ENCODE measurements at regions not wholly inside any gene's neighbourhood (a gene's known extent, or its start where the extent isn't known, plus 50 kb on each side); places are given as distances from the start of the nearest gene placed in this dataset.

DNA sequence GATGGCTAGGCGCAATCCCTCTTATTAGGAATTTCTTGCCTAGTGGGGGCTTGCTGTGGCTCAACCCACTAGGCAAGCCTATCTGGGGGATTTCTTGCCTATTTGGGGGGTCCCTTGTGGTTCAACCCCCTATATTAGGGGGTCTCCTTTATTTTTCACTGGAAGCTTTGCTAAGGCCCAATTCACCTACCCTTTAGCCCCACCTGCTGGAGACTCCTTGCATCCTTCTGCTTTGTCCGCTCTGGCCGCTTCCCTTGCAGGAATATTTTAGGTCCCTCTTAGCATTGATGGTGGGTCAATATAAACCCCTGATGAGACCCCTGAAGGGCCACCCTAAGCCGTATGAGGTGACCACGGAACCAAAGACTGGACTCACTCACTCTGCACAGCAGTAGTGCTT lies 1552.1 kb downstream of the AACS start:
- FAIRE-seq (no peak), DNase-seq (ENCODE audit: low read depth, low spot score) (no peak)
- no peaks in the 10 kb centered on the region for H3K4me1 ChIP-seq (ENCODE audit: control insufficient read depth, extremely low read depth, insufficient read depth, low read length)
- POLR2A ChIA-PET, result interaction anchor here (0.6 kb wide), 1 partner anchor 261 kb away, joined by 6 read pairs; no protein-coding TSS in a partner anchor
- H3K4me2 ChIP-seq (ENCODE audit: insufficient read depth, low read length), result no peak overlapping the region
- H3K9me1 ChIP-seq (replicated peaks; ENCODE audit: control insufficient read depth, extremely low read depth, insufficient read depth, low read length), result no peaks in the 10 kb centered on the region
- BruUV-seq (replicated peaks), result no TSS peak
- CTCF ChIA-PET, result no interaction called here
- no peak overlapping the region for H2AFZ ChIP-seq (ENCODE audit: low read depth, low read length)
- H3K9ac ChIP-seq (replicated peaks; ENCODE audit: extremely low read depth, insufficient read depth, low read length), result no peak overlapping the region
- H3K36me3 ChIP-seq (ENCODE audit: control insufficient read depth in 2 of 2, extremely low read depth in 1 of 2, insufficient read depth in 2 of 2, low read length in 2 of 2), result no peaks in the 10 kb centered on the region
- H3K27me3 ChIP-seq (ENCODE audit: control insufficient read depth in 2 of 2, insufficient read depth in 2 of 2, low read length in 2 of 2), result no peaks in the 10 kb centered on the region
- no peak overlapping the region for H3K27ac ChIP-seq (ENCODE audit: insufficient read depth, low read depth, low read length)
- dilution Hi-C loops (cut with MboI; ENCODE audit: extremely low pct_ligation_motif_present, low sequenced_read_pairs) (no loop called here), intact Hi-C loops (cut with micrococcal nuclease) (no loop called here)
- H3K79me2 ChIP-seq (ENCODE audit: control insufficient read depth, insufficient read depth, low read length), result no peaks in the 10 kb centered on the region
- H3K9me3 ChIP-seq (replicated peaks; ENCODE audit: control insufficient read depth, insufficient read depth, low read length), result peaks cover 7% of the 10 kb centered on the region
- H4K20me1 ChIP-seq (replicated peaks; ENCODE audit: control insufficient read depth, extremely low read depth, insufficient read depth, low read length), result no peaks in the 10 kb centered on the region
- H3K4me3 ChIP-seq (replicated peaks in 1 of 3; ENCODE audit: insufficient read depth in 1 of 3, low read depth in 1 of 3, low read length in 3 of 3), result no peak overlapping the region
- no peak for TF ChIP-seq POLR2AphosphoS5 (IDR thresholded peaks at IDR 0.05; ENCODE audit: insufficient read depth, low read depth, low read length)
- TF ChIP-seq, protein P1, sequence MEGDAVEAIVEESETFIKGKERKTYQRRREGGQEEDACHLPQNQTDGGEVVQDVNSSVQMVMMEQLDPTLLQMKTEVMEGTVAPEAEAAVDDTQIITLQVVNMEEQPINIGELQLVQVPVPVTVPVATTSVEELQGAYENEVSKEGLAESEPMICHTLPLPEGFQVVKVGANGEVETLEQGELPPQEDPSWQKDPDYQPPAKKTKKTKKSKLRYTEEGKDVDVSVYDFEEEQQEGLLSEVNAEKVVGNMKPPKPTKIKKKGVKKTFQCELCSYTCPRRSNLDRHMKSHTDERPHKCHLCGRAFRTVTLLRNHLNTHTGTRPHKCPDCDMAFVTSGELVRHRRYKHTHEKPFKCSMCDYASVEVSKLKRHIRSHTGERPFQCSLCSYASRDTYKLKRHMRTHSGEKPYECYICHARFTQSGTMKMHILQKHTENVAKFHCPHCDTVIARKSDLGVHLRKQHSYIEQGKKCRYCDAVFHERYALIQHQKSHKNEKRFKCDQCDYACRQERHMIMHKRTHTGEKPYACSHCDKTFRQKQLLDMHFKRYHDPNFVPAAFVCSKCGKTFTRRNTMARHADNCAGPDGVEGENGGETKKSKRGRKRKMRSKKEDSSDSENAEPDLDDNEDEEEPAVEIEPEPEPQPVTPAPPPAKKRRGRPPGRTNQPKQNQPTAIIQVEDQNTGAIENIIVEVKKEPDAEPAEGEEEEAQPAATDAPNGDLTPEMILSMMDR (IDR thresholded peaks at IDR 0.05; ENCODE audit: extremely low read depth in 1 of 2, insufficient read depth in 1 of 2, low read depth in 1 of 2, low read length in 2 of 2), result no peak
- TF ChIP-seq GATA2 (IDR thresholded peaks at IDR 0.05; ENCODE audit: insufficient read depth, insufficient read length, low read depth, low read length), result no peak

DNA sequence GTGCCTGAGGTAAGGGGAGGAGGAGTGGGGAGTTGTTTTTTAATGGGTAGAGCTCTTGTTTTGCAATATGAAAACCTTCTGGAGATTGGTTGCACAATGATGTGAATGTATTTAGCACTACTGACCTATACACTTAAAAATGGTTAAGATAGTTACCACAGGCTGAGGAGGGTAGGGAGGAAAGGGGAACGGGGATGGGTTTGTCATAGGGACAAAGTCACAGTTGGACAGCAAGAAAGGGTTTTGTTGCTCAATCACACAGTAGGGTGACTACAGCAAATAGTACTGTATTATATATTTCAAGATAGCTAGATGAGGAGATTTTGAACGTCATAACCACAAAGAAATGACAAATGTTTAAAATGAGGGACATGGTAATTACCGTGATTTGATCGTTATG lies 1562.4 kb downstream of the AACS start:
- ChIA-PET POLR2A (no interaction called here), CTCF (no interaction called here)
- Histone ChIP-seq H3K27me3 (ENCODE audit: control insufficient read depth in 2 of 2, insufficient read depth in 2 of 2, low read length in 2 of 2) (no peaks in the 10 kb centered on the region), H3K9me3 (replicated peaks; ENCODE audit: control insufficient read depth, insufficient read depth, low read length) (no peaks in the 10 kb centered on the region), H3K4me3 (replicated peaks in 1 of 3; ENCODE audit: insufficient read depth in 1 of 3, low read depth in 1 of 3, low read length in 3 of 3) (no peak overlapping the region), H3K9me1 (replicated peaks; ENCODE audit: control insufficient read depth, extremely low read depth, insufficient read depth, low read length) (no peaks in the 10 kb centered on the region), H3K27ac (ENCODE audit: insufficient read depth, low read depth, low read length) (no peak overlapping the region), H3K4me2 (ENCODE audit: insufficient read depth, low read length) (no peak overlapping the region), H3K79me2 (ENCODE audit: control insufficient read depth, insufficient read depth, low read length) (no peaks in the 10 kb centered on the region), H3K36me3 (ENCODE audit: control insufficient read depth in 2 of 2, extremely low read depth in 1 of 2, insufficient read depth in 2 of 2, low read length in 2 of 2) (no peaks in the 10 kb centered on the region), H2AFZ (ENCODE audit: low read depth, low read length) (no peak overlapping the region), H3K9ac (replicated peaks; ENCODE audit: extremely low read depth, insufficient read depth, low read length) (no peak overlapping the region), H4K20me1 (replicated peaks; ENCODE audit: control insufficient read depth, extremely low read depth, insufficient read depth, low read length) (no peaks in the 10 kb centered on the region), H3K4me1 (ENCODE audit: control insufficient read depth, extremely low read depth, insufficient read depth, low read length) (no peaks in the 10 kb centered on the region)
- DNase-seq (ENCODE audit: low read depth, low spot score) (no peak), FAIRE-seq (no peak)
- no TSS peak for BruUV-seq (replicated peaks)
- TF ChIP-seq, protein P2, sequence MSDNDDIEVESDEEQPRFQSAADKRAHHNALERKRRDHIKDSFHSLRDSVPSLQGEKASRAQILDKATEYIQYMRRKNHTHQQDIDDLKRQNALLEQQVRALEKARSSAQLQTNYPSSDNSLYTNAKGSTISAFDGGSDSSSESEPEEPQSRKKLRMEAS (IDR thresholded peaks at IDR 0.05; ENCODE audit: insufficient read depth, insufficient read length), result no peak
- TF ChIP-seq JUN (IDR thresholded peaks at IDR 0.05; ENCODE audit: borderline replicate concordance, insufficient read depth, insufficient read length, low read depth), result no peak
- no peak for TF ChIP-seq FOS (IDR thresholded peaks at IDR 0.05; ENCODE audit: borderline replicate concordance, insufficient read depth, low read length)
- no peak for TF ChIP-seq GATA2 (IDR thresholded peaks at IDR 0.05; ENCODE audit: insufficient read depth, insufficient read length, low read depth, low read length)
- TF ChIP-seq, protein P1 (IDR thresholded peaks at IDR 0.05; ENCODE audit: extremely low read depth in 1 of 2, insufficient read depth in 1 of 2, low read depth in 1 of 2, low read length in 2 of 2), result no peak
- TF ChIP-seq MYC (IDR thresholded peaks at IDR 0.05; ENCODE audit: low read depth, low read length), result no peak
- TF ChIP-seq POLR2A (IDR thresholded peaks at IDR 0.05; ENCODE audit: low read depth, low read length), result no peak
- no peak for TF ChIP-seq EZH2 (IDR thresholded peaks at IDR 0.05; ENCODE audit: borderline replicate concordance, low read depth, low read length, severe bottlenecking)
- TF ChIP-seq POLR2AphosphoS5 (IDR thresholded peaks at IDR 0.05; ENCODE audit: insufficient read depth, low read depth, low read length), result no peak
- dilution Hi-C loops (cut with MboI; ENCODE audit: extremely low pct_ligation_motif_present, low sequenced_read_pairs), result no loop called here
- intact Hi-C loops (cut with micrococcal nuclease), result no loop called here

Measured in endothelial cell of umbilical vein (primary cell).